Esophagus squamous epithelium (tissue), 5 donors: ENCODE measurements at regions not wholly inside any gene's neighbourhood (a gene's known extent, or its start where the extent isn't known, plus 50 kb on each side); places are given as distances from the start of the nearest gene placed in this dataset.

ENCODE experiments used
- DNase-seq: peaks from one replicate; lab custom pipeline; 2025; lab: John Stamatoyannopoulos, UW
- H3K27ac ChIP-seq, 4 donors: fragments of 200-600 bp; sonication (generic); one replicate each; pipeline ENCODE4 v1.5.1; 2016 to 2019; ENCODE audit warnings: mild to moderate bottlenecking in 1 of 4
- H3K27me3 ChIP-seq, 4 donors: fragments of 200-600 bp; sonication (generic); 1 replicate in 3 of 4; 2 replicates in 1 of 4; pipeline versions ENCODE4 v1.5.1 to v1.6.0; 2017 to 2021; ENCODE audit warnings: antibody characterized with exemption in 1 of 4
- H3K36me3 ChIP-seq, 3 donors: fragments of 200-600 bp; sonication (generic); one replicate each; pipeline ENCODE4 v1.5.1; 2016 to 2019
- H3K4me1 ChIP-seq, 3 donors: fragments of 200-600 bp; sonication (generic); one replicate each; pipeline ENCODE4 v1.5.1; 2017 to 2019
- H3K4me3 ChIP-seq, 4 donors: fragments of 200-600 bp; sonication (generic); 1 replicate in 3 of 4; 2 replicates in 1 of 4; pipeline ENCODE4 v1.5.1; 2016 to 2019; ENCODE audit warnings: mild to moderate bottlenecking in 2 of 4, moderate library complexity in 1 of 4
- H3K9me3 ChIP-seq, 3 donors: fragments of 200-600 bp; sonication (generic); one replicate each; pipeline ENCODE4 v1.5.1; 2016 to 2019
- POLR2A ChIP-seq, 4 donors: fragments of 450-650 bp; IDR thresholded peaks; one replicate each; pipeline ENCODE4 v1.6.1; 2017; ENCODE audit warnings: antibody characterized with exemption in 4 of 4, mild to moderate bottlenecking in 4 of 4, moderate library complexity in 3 of 4
- WGBS, 2 donors: methylation state at CpG; one replicate each; pipeline ENCODE4 v1.1.5; 2018; 5-methylcytosine and 5-hydroxymethylcytosine counted together
- intact Hi-C: fragments of 100-400 bp; cut with DNase I; formaldehyde crosslinking; loops from one replicate; pipeline ENCODE4 v1.15.0; 2022
- TF ChIP-seq, protein P1 (sequence below), 6 experiments: fragments of 450-650 bp in 4 of 6; fragments of 200-600 bp in 2 of 6; sonication (generic) in 2 of 6; IDR thresholded peaks; one replicate each; pipeline ENCODE4 v1.5.1; 2016 to 2019; ENCODE audit warnings: antibody characterized with exemption in 6 of 6, mild to moderate bottlenecking in 4 of 6, moderate library complexity in 4 of 6
- donor health status: DM: yes; HTN: yes; CAD: no.

DNA sequence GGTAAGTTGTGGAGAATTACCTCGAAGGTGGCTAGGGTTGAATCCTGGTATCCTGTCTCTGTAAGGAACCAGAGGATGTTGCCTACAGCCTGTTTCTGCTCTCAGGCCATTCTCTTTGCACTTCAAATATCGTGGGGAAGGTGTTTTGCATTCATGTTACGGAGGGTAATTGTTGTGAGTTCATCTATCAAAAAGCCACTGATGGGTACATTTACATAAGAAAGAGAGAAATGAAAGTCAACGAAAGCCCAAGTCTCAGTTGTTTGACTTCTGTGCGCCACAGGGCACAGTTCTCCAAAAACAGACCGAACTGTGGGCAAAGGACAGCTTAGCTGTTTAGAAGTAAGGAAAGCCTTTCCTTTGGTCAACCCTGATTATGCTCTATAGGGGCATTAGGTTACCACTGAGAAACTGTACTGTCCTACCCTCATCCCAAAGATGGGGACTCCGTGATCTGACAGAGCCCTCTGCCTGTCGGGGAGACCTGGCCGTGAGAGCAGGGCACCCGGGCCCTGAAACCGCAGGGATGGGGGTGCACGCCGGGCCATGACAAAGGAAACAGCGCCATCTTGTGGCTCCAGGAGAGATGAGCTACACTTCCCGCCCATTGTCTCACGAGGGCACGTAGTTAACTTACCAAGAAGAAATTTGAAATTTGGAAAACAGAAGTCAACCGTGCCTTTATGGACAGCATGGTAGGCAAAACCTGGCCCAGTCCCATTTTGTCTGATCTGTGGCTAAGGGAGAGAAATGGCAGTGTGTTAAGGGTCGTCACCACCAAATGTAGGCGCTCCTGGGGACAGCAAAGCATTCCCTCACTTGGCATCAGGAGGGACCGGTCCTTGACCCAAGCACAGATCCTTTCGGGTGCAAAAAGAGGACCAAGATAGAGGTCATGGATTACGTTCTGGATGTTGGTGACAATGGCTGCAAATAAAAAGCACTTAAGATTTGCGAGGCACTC, 74.5 kb upstream of the DYNLRB2 start:
- H3K27me3 ChIP-seq: no peaks in the 10 kb centered on the region
- peak overlapping the region in 1 of 4 donors; percentile 13 for H3K4me3 ChIP-seq
- no peak for TF ChIP-seq POLR2A (IDR thresholded peaks at IDR 0.05)
- TF ChIP-seq, protein P1, sequence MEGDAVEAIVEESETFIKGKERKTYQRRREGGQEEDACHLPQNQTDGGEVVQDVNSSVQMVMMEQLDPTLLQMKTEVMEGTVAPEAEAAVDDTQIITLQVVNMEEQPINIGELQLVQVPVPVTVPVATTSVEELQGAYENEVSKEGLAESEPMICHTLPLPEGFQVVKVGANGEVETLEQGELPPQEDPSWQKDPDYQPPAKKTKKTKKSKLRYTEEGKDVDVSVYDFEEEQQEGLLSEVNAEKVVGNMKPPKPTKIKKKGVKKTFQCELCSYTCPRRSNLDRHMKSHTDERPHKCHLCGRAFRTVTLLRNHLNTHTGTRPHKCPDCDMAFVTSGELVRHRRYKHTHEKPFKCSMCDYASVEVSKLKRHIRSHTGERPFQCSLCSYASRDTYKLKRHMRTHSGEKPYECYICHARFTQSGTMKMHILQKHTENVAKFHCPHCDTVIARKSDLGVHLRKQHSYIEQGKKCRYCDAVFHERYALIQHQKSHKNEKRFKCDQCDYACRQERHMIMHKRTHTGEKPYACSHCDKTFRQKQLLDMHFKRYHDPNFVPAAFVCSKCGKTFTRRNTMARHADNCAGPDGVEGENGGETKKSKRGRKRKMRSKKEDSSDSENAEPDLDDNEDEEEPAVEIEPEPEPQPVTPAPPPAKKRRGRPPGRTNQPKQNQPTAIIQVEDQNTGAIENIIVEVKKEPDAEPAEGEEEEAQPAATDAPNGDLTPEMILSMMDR (IDR thresholded peaks at IDR 0.05): peak; percentile 69 to 86 (median 76)
- no peak for DNase-seq
- WGBS, 2 donors: 29 to 31% methylated on average over 23 to 24 of the region's 24 CpGs
- peaks cover 0 to 9% (median 3%) of the 10 kb centered on the region in 3 donors for H3K4me1 ChIP-seq
- intact Hi-C loops: no loop called here
- no peaks in the 10 kb centered on the region for H3K9me3 ChIP-seq
- H3K27ac ChIP-seq: no peak overlapping the region
- H3K36me3 ChIP-seq: no peaks in the 10 kb centered on the region

GRCh38 chr16:80463751-80464495, 76.9 kb upstream of the DYNLRB2 start:
- no peak for DNase-seq
- TF ChIP-seq, protein P1 (IDR thresholded peaks at IDR 0.05): no peak
- no peak for TF ChIP-seq POLR2A (IDR thresholded peaks at IDR 0.05)
- no peaks in the 10 kb centered on the region for H3K9me3 ChIP-seq
- 72 to 82% methylated on average over 8 of the region's 8 CpGs for WGBS, 2 donors
- H3K4me3 ChIP-seq: no peak overlapping the region
- H3K4me1 ChIP-seq: peaks cover 0 to 9% (median 3%) of the 10 kb centered on the region in 3 donors
- intact Hi-C loops: no loop called here
- no peak overlapping the region for H3K27ac ChIP-seq
- H3K36me3 ChIP-seq: no peaks in the 10 kb centered on the region
- H3K27me3 ChIP-seq: no peaks in the 10 kb centered on the region

DNA sequence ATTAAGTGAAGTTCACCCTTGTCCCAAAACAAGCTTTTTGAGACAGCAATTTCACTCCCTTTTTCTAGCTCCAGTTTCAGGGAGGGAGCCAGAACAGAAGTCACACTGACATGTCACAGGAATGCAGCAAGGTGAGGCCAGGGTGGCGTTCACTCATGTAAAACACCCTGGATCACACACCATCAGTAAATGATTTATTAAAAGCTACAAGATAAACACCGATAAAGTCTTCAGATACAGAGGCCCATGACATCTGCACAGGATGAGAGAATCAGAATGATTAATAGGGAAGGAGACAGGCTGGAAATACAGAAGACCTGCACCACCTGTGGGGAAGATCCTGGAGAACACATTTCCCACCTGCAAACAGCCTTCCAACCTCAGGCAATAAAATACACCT, 77.5 kb upstream of the DYNLRB2 start:
- H3K4me1 ChIP-seq: peaks cover 0 to 9% (median 3%) of the 10 kb centered on the region in 3 donors
- DNase-seq: no peak
- H3K27me3 ChIP-seq: no peaks in the 10 kb centered on the region
- WGBS, 2 donors: 48 to 72% methylated on average over 2 of the region's 2 CpGs
- no peak overlapping the region for H3K27ac ChIP-seq
- H3K36me3 ChIP-seq: no peaks in the 10 kb centered on the region
- no peak overlapping the region for H3K4me3 ChIP-seq
- H3K9me3 ChIP-seq: no peaks in the 10 kb centered on the region
- no peak for TF ChIP-seq POLR2A (IDR thresholded peaks at IDR 0.05)
- TF ChIP-seq, protein P1 (IDR thresholded peaks at IDR 0.05): no peak
- intact Hi-C loops: no loop called here

- no peak overlapping the region for H3K27ac ChIP-seq
- peaks cover 0 to 9% (median 3%) of the 10 kb centered on the region in 3 donors for H3K4me1 ChIP-seq
- DNase-seq: no peak
- no peak for TF ChIP-seq POLR2A (IDR thresholded peaks at IDR 0.05)
- TF ChIP-seq, protein P1 (IDR thresholded peaks at IDR 0.05): no peak
- WGBS, 2 donors: 77 to 87% methylated on average over 7 of the region's 7 CpGs
- H3K4me3 ChIP-seq: no peak overlapping the region
- no peaks in the 10 kb centered on the region for H3K36me3 ChIP-seq
- intact Hi-C loops: no loop called here
- H3K27me3 ChIP-seq: no peaks in the 10 kb centered on the region
- H3K9me3 ChIP-seq: no peaks in the 10 kb centered on the region
Measured at GRCh38 chr16:80462917-80463316, 77.9 kb upstream of the DYNLRB2 start.

DNA sequence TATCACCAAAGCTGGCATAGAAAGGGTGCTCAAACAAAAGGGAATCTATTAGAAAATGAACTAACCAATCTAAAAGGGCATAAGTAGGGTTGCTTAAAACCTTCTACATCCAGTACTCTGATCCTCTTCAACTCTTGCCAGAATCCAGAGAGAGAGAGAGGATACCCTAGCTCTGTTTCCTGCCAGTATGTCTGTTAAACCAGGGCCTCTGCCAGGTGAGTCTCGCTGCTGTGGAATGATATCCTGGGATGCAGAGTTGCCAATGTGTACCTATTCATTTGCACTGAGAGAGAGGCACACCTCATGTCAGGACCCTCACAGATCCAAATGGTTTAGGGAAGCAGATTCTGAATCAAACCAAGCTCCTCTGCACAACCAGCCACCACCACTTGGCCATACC, 79.8 kb upstream of the DYNLRB2 start:
- TF ChIP-seq, protein P1 (IDR thresholded peaks at IDR 0.05): no peak
- TF ChIP-seq POLR2A (IDR thresholded peaks at IDR 0.05): no peak
- no peaks in the 10 kb centered on the region for H3K27me3 ChIP-seq
- 75 to 80% methylated on average over 1 of the region's 1 CpG for WGBS, 2 donors
- no peak overlapping the region for H3K27ac ChIP-seq
- no peaks in the 10 kb centered on the region for H3K9me3 ChIP-seq
- H3K4me3 ChIP-seq: no peak overlapping the region
- no peak for DNase-seq
- peaks cover 0 to under 1% (median 0%) of the 10 kb centered on the region in 3 donors for H3K4me1 ChIP-seq
- intact Hi-C loops: no loop called here
- no peaks in the 10 kb centered on the region for H3K36me3 ChIP-seq
